ENCODE measurements at regions not wholly inside any gene's neighbourhood (a gene's known extent, or its start where the extent isn't known, plus 50 kb on each side); places are given as distances from the start of the nearest gene placed in this dataset.

DNA sequence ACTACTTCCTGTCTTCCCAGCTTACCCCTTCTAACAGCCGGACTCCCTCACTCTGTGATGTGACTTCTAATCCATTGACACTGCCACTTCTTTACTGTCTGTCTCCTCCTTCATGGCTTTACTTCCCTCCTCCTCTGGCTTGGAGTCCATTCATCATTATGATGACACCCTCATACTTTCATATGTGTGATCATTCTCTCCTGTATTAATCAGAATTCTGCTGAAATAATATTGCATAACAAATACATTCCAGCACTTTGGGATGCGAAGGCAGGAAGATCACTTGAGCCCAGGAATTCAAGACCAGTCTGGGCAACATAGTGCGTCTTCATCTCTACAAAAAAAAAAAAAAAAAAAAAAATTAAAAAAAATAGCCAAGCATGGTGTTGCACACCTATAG, 147.9 kb upstream of the BTBD3 start:
- TF ChIP-seq POLR2A (IDR thresholded peaks at IDR 0.05; ENCODE audit: low read length) (no peak), GATA1 (IDR thresholded peaks at IDR 0.05; ENCODE audit: low read depth, low read length) (no peak)
- no peak for DNase-seq

DNA sequence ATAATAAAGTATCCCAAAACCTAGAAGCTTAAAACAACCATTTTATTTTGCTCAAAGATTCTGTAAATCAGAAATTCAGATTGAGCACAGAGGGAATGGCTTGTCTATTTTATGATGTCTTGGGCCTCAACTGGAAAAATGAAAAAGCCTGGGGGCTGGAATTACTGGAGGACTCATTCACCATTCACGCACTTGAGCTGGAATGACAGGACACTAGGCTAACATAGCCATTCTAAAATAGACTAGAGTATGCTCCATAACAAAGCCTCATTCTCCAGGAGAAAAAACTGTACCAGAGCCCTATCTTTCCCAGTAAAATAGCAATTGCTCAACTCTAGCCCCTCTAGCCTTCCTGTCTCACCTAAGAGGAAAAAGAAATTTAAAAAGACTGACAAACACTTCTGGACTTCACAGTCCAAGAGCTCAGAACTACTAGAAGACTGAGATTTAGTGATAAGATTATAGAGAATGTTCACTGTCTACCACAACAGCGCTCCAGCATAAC, 145.4 kb upstream of the BTBD3 start:
- TF ChIP-seq POLR2A (IDR thresholded peaks at IDR 0.05; ENCODE audit: low read length) (no peak), GATA1 (IDR thresholded peaks at IDR 0.05; ENCODE audit: low read depth, low read length) (no peak)
- DNase-seq, result no peak

GRCh38 chr20:11776687-11777086, 141.0 kb upstream of the BTBD3 start:
- DNase-seq, result no peak
- TF ChIP-seq GATA1 (IDR thresholded peaks at IDR 0.05; ENCODE audit: low read depth, low read length) (no peak), POLR2A (IDR thresholded peaks at IDR 0.05; ENCODE audit: low read length) (no peak)

DNA sequence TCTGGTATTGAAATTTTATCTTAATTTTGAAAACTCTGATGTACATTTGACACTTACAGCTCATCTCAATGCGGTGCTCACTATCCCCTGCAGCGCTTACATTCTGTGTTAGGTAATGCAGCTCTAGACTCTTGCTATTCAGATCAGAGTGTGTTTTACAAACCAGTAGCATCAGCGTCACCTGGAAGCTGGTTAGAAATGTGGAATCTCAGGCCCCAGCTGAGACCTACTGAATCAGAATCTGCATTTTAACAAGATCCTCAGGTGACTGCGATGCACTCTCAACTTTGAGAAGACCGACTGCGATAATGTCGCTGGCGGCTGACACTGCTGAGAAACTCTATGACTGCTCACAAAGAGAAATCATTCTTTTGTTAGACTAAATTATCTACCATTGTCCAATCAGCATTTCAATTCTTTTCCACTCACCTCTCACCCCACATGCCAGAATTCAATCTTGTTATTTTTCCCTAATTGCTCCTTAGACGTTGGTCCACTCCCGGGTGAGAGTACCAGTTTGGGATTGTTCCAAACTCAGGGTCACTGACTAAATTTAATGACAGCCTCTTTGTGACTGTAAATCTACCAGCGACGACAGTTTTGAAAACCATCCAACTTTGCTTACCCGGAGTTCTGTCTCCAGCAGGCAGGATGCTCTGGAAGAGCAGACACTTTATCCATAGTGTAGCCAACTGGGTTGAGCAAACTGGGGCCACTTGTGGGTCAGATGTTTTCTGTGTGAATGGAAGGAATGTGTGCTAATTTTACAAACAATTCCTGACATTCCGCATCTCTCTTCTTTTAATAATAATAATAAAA, 140.1 kb upstream of the BTBD3 start:
- no peak for DNase-seq
- no peak for TF ChIP-seq POLR2A (IDR thresholded peaks at IDR 0.05; ENCODE audit: low read length)
- TF ChIP-seq GATA1 (IDR thresholded peaks at IDR 0.05; ENCODE audit: low read depth, low read length), result no peak

- no peak for TF ChIP-seq GATA1 (IDR thresholded peaks at IDR 0.05; ENCODE audit: low read depth, low read length)
- TF ChIP-seq POLR2A (IDR thresholded peaks at IDR 0.05; ENCODE audit: low read length), result no peak
- DNase-seq, result no peak
Measured at GRCh38 chr20:11778206-11778570, 139.5 kb upstream of the BTBD3 start.

GRCh38 chr20:11780765-11781369, 136.8 kb upstream of the BTBD3 start:
- DNase-seq, result no peak
- no peak for TF ChIP-seq GATA1 (IDR thresholded peaks at IDR 0.05; ENCODE audit: low read depth, low read length)

GRCh38 chr20:11783102-11783850, 134.4 kb upstream of the BTBD3 start:
- no peak for TF ChIP-seq GATA1 (IDR thresholded peaks at IDR 0.05; ENCODE audit: low read depth, low read length)
- TF ChIP-seq POLR2A (IDR thresholded peaks at IDR 0.05; ENCODE audit: low read length), result no peak
- no peak for DNase-seq

GRCh38 chr20:11785885-11786507, 131.7 kb upstream of the BTBD3 start:
- no peak for TF ChIP-seq GATA1 (IDR thresholded peaks at IDR 0.05; ENCODE audit: low read depth, low read length)
- no peak for TF ChIP-seq POLR2A (IDR thresholded peaks at IDR 0.05; ENCODE audit: low read length)
- DNase-seq, result no peak

DNA sequence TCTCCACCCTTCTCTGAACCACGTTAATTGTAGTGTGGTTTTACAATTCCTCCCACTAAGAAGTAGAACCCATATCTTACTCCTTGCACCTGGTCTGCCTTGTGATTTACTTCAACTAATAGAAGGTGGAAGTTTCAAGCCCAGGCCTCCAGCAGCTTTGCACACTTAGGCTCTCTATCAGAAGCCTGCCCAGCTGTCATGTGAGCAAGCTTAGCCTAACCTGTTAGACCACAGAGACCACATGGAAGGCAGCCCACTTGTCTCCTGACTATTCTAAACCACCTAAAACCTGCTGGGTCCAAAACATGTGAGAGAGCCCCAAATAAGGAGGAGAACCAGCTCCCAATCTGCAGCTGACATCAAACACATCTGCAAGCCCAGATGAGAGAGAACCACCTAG, 127.6 kb upstream of the BTBD3 start:
- no peak for DNase-seq
- TF ChIP-seq POLR2A (IDR thresholded peaks at IDR 0.05; ENCODE audit: low read length), result no peak
- TF ChIP-seq GATA1 (IDR thresholded peaks at IDR 0.05; ENCODE audit: low read depth, low read length), result no peak

- DNase-seq, result no peak
- TF ChIP-seq GATA1 (IDR thresholded peaks at IDR 0.05; ENCODE audit: low read depth, low read length) (no peak), POLR2A (IDR thresholded peaks at IDR 0.05; ENCODE audit: low read length) (no peak)
Measured at GRCh38 chr20:11791316-11791715, 126.4 kb upstream of the BTBD3 start.

DNA sequence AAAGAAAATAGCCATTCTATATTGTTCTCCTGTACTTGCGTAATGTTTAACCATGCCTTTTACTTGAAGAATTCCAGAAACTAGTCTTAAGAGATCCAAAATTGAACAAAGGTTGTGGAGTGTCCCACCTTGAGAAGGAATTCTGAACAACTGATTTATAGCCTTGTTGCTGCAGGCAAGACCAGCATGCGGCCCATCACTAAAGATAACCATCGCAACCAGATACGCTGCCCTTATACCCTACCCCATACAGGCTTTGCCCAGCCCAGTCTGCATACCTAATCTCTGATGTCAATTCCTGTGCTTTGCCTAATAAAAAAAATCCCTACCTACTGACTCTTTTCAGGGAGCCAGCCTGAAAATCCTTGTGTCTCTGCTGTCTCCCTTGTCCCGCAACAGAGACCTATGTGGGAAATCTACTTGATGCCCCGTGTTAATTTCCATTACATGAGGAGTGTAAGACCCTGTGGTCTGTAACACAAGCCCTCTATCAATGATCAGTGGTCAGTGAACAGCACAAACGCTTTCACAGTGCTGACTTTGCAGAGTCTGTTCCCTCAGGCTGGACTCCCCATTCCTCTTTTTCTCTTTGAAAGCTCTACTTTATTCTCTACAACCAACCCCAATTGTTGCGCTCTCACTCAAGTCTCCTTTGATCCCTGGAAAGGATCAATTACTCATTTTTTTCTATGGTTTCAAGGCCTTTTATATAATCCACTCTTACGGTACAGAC, 125.7 kb upstream of the BTBD3 start:
- DNase-seq, result no peak

DNA sequence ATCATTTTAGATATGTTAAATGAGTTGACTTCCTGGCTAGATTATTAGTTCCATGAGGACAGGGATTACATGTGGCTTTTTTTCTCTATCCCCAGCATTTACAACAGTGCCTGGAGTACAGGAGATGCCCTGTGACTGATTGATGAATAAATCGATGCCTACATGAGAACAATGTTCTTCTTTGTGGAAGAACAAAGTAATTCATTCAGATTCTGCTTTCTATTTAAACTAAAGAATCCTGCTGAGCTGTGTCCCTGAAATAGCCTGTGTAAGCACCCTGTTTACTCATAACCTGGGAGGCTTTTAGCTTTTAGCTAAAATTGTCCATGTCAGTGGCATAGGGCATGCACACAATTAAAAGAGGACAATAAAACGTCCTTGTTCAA, 125.1 kb upstream of the BTBD3 start:
- DNase-seq, result no peak
- TF ChIP-seq POLR2A (IDR thresholded peaks at IDR 0.05; ENCODE audit: low read length) (no peak), GATA1 (IDR thresholded peaks at IDR 0.05; ENCODE audit: low read depth, low read length) (no peak)

More for the DNA sequence above, 125.7 kb upstream of the BTBD3 start:
- TF ChIP-seq GATA1 (IDR thresholded peaks at IDR 0.05; ENCODE audit: low read depth, low read length), result no peak
- no peak for TF ChIP-seq POLR2A (IDR thresholded peaks at IDR 0.05; ENCODE audit: low read length)

DNA sequence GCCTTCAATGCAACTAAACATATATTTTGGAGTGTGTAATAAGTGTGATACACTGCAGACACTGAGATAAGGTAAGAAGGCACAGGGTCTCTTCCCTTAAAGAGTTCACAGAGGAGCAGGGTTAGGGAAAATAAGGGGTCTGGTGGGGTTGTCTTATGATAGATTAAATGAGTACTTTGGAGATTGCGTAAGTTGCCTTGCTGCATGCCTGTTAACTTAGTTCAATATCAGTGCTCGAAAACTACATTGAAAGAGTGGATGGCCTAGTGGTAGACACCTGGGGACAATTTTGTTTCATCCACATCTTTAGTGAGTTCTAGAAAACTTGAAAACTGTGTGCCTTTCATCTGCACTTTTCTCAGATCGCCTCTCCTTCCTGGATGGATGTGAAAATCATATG, 123.2 kb upstream of the BTBD3 start:
- DNase-seq, result no peak
- TF ChIP-seq GATA1 (IDR thresholded peaks at IDR 0.05; ENCODE audit: low read depth, low read length), result no peak
